NCI-H1417 (cell line): ENCODE measurements at regions not wholly inside any gene's neighbourhood (a gene's known extent, or its start where the extent isn't known, plus 50 kb on each side); places are given as distances from the start of the nearest gene placed in this dataset.
"Not testable (repeated sequence)": the region's sequence is repeated elsewhere in the genome, so short reads cannot be mapped to it uniquely, and the experiment has no call there.

Experiments used
- DNase-seq, 3 experiments: peaks; one replicate each; lab custom pipeline; 2025; lab: John Stamatoyannopoulos, UW

- DNase-seq: peak in 2 of 3 experiments; percentile 3 to 56
These were observed 610.2 kb downstream of the UBE2NL start for GRCh38 chrX:144494074-144494473.

- DNase-seq: no peak
These were observed 648.0 kb downstream of the UBE2NL start for GRCh38 chrX:144531877-144532276.

GRCh38 chrX:144566592-144566991 is 680.7 kb upstream of the SPANXN1 start:
- peak in 1 of 3 experiments; percentile 14 for DNase-seq

DNA sequence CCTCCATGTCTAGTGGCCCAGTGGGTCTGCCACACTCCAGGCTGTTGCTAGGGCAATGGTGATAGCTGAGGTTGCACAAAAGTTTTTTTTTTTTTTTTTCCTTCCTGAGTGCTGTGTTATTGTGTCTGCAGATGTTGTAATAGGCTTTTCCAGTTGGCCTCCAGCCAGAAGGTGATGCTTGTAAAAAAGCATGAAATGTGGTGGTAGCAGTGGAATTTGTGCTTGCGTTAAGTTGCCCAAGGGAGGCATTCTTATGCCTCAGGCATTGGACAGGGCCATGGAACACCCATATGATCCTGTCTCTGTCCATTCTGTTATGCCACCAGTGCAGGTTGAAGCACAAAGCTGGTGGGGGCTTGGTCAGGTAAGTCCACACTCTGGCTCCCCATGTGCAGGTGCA is 660.5 kb upstream of the SPANXN1 start:
- DNase-seq: peak in 2 of 3 experiments; percentile 7 to 63

GRCh38 chrX:144592036-144592435 is 655.3 kb upstream of the SPANXN1 start:
- DNase-seq: no peak

GRCh38 chrX:144601010-144601409 is 646.3 kb upstream of the SPANXN1 start:
- DNase-seq: no peak

DNA sequence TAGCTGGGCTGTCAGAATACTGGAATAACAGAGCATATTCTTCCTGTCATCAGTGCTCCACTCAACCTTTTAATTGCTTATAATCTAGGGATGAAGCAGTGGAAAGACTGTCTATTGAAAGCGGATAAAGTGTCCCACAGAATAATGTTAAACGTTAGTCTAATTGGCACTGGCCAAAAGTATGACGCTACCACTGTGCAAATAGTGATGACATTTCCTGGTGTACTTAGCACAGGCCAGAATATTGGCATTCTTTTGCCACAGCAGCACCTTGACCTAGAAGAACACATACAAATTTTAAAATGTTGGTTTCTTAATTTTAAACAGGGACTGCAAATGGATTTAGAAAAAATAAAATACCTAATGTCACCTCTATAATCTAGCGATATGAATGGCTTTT is 635.2 kb upstream of the SPANXN1 start:
- DNase-seq: no peak

GRCh38 chrX:144616317-144616716 is 631.0 kb upstream of the SPANXN1 start:
- no peak for DNase-seq

GRCh38 chrX:144627947-144628346 is 619.4 kb upstream of the SPANXN1 start:
- DNase-seq: no peak

- DNase-seq: not testable (repeated sequence)
These were observed 612.9 kb upstream of the SPANXN1 start for GRCh38 chrX:144634451-144634850.

DNA sequence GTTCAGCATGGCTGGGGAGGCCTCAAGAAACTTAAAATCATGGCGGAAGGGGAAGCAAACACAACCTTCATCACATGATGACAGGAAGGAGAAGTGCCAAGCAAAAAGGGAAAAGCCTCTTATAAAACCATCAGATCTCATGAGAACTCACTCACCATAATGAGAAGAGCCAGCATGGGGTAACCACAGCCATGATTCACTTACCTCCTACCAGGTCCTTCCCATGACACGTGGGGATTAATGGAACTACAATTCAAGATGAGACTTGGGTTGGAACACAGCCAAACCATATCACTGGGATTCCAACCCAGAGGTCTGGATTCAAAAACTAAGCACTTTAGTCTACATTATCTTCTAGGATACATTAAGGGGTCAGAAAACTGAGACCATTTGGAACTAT is 609.6 kb upstream of the SPANXN1 start:
- DNase-seq: no peak

GRCh38 chrX:144648788-144649187 is 598.5 kb upstream of the SPANXN1 start:
- peak in 1 of 3 experiments; percentile 13 for DNase-seq

DNA sequence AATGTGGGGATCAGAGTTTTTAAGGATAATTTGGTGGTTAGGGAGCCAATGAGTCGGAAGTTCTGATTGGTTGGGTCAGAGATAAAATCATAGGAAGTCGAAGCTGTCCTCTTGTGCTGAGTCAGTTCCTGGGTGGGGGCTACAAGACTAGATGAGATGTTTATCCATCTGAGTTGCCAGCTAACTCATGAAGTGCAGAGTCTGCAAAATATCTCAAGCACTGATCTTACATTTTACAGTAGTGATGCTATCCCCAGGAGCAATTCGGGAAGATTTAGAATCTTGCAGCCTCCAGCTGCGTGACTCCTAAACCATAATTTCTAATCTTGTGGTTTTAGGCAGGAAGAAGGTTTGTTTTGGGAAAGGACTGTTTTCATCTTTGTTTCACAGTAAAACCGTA is 565.8 kb upstream of the SPANXN1 start:
- no peak for DNase-seq

DNA sequence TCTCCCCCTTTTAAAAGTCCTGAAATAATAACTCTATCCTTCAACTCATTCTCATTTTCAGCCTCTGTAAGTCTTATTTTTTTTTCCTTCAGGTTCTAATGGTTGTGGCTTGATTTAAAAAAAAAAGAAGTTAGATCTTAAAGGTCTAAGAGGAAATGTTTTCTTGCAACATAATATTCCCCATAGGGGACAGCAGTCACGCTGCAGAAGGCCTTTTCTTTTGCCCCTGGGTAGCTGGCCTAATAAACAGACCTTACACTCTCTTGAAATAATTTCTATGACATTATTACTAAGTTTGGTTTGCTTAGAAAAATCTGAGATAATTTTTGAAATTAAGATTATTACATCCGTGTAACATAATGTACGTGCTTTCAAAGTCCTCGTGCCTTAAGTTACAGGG is 564.1 kb upstream of the SPANXN1 start:
- no peak for DNase-seq

GRCh38 chrX:144709841-144710240 is 537.5 kb upstream of the SPANXN1 start:
- DNase-seq: no peak

GRCh38 chrX:144715337-144715736 is 532.0 kb upstream of the SPANXN1 start:
- no peak for DNase-seq

- DNase-seq: no peak
These were observed 531.1 kb upstream of the SPANXN1 start for GRCh38 chrX:144716187-144716586.

DNA sequence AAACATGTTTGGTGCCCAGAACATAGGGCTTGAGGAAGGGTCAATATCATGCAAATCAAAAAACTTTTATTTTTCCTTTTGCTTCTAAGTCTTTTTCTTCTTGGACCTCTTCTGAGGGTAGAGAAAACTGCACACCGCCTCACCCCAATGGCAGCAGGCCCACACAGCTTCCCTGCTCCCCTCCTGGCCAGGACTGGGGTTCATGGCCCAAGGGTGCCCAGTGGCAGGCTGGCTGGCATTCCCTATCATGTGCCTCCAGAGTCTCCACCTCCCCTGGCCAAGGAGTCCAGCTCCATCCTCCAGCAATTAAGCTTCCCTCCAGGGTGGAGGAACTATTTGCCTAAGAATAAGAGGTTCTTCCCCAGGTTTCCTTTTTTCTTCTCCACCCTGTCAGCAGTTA is 529.6 kb upstream of the SPANXN1 start:
- no peak for DNase-seq

DNA sequence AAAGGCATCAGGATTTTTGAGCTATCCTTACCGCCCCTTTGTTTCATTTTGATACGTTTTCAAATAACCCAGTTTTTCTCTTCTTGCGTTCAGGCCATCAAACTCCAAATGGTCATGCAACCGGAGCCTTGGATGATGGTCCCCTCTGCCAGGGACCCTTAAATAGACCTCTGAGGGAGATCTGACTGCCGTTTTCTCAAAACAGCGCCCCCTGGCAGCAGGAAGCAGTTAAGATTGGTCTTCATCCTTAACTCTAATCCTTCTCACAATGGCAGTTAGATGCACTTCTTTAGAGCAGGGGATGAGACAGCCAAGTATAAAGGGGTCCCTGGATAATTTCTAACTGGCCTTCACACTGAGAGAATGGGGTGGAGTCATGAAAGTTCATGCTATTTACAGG is 525.0 kb upstream of the SPANXN1 start:
- DNase-seq: no peak

- no peak for DNase-seq
These were observed 516.8 kb upstream of the SPANXN1 start for GRCh38 chrX:144730471-144730870.

GRCh38 chrX:144732588-144732987 is 514.7 kb upstream of the SPANXN1 start:
- no peak for DNase-seq

DNA sequence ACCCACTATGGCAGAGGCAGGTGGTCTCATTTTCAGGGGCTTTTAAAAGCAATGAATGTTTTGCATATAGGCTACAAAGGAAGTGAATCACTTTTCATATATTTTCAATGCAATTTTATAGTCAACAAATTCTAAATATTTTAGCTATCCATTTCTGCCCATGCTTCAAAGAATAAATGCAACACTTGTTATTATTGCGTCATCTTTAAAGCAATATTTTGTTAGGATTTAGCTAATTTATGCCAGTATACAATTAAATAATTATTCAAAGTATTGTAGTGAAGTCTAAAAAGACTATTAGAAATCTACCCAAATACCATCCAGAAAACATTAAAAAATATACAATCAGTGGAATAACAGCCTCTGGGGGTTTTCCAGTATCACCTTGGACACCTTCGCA is 509.1 kb upstream of the SPANXN1 start:
- DNase-seq: no peak

- DNase-seq: no peak
These were observed 478.8 kb upstream of the SPANXN1 start for GRCh38 chrX:144768540-144768939.

DNA sequence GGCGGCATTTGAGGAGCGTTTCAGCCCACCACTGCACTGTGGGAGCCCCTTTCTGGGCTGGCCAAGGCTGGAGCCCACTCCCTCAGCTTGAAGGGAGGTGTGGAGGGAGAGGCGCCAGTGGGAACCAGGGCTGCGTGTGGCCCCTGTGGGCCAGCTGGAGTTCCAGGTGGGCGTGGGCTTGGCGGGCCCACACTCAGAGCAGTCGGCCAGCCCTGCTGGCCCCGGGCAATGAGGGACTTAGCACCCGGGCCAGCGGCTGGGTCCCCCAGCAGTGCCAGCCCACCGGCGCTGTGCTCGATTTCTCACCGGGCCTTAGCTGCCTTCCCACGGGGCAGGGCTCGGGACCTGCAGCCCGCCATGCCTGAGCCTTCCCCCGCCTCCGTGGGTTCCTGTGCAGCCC is 463.8 kb upstream of the SPANXN1 start:
- not testable (repeated sequence) for DNase-seq

DNA sequence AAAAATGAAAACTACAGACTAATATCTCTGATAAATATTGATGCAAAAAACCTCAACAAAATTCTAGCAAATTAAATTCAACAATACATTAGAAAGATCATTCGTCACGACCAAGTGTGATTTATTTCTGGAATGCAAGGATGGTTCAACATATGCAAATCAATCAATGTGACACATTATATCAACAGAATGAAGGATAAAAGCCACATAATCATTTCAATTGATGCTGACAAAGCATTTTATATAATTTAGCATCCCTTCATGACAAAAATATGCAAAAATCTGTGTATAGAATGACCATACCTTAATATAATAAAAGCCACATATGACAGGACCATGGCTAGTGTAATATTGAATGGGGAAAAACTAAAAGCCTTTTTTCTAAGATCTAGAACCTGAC is 457.2 kb upstream of the SPANXN1 start:
- DNase-seq: no peak
